GM23338 (cell line): ENCODE measurements at regions not wholly inside any gene's neighbourhood (a gene's known extent, or its start where the extent isn't known, plus 50 kb on each side); places are given as distances from the start of the nearest gene placed in this dataset.

ENCODE experiments used
- ATAC-seq: fragments of 200-7000 bp; cut with Tn5 transposase; 3 replicates; pipeline ENCODE4 v1.9.1; 2020
- DNase-seq: peaks from one replicate; pipeline ENCODE4 v3.0.0-alpha.2; 2015; ENCODE audit warnings: low spot score
- H2AFZ ChIP-seq: fragments of 200-600 bp; sonication (generic); 2 replicates; pipeline ENCODE4 v1.8.0; 2016; ENCODE audit warnings: antibody characterized with exemption, mild to moderate bottlenecking, moderate library complexity
- H3F3A ChIP-seq: fragments of 200-600 bp; sonication (generic); replicated peaks from 2 replicates; pipeline ENCODE4 v1.8.0; 2017; ENCODE audit warnings: antibody characterized with exemption, mixed run types, low read depth
- H3K27ac ChIP-seq: fragments of 200-600 bp; sonication (generic); 2 replicates; pipeline ENCODE4 v1.6.1; 2016; ENCODE audit warnings: low read depth
- H3K27me3 ChIP-seq: fragments of 200-600 bp; sonication (generic); 2 replicates; pipeline ENCODE4 v1.8.0; 2016; ENCODE audit warnings: mild to moderate bottlenecking, mixed run types, moderate library complexity; ENCODE audit not compliant: insufficient read depth
- H3K36me3 ChIP-seq: fragments of 200-600 bp; sonication (generic); 2 replicates; pipeline ENCODE4 v1.8.0; 2016; ENCODE audit warnings: mild to moderate bottlenecking; ENCODE audit not compliant: insufficient read depth
- H3K4me1 ChIP-seq: fragments of 200-600 bp; sonication (generic); 2 replicates; pipeline ENCODE4 v1.8.0; 2016; ENCODE audit warnings: mild to moderate bottlenecking, moderate library complexity; ENCODE audit not compliant: insufficient read depth
- H3K4me2 ChIP-seq: fragments of 200-600 bp; sonication (generic); 2 replicates; pipeline ENCODE4 v1.7.1; 2017; ENCODE audit warnings: mixed run types
- H3K4me3 ChIP-seq: fragments of 200-600 bp; sonication (generic); 2 replicates; pipeline ENCODE4 v1.6.1; 2016; ENCODE audit warnings: mixed run types
- H3K79me2 ChIP-seq: fragments of 200-600 bp; sonication (generic); replicated peaks from 2 replicates; pipeline ENCODE4 v1.8.0; 2017; ENCODE audit warnings: mild to moderate bottlenecking; ENCODE audit not compliant: insufficient read depth
- H3K9me2 ChIP-seq: fragments of 200-600 bp; sonication (generic); 2 replicates; pipeline ENCODE4 v1.8.0; 2017; ENCODE audit not compliant: insufficient read depth
- H4K20me1 ChIP-seq: fragments of 200-600 bp; sonication (generic); replicated peaks from 2 replicates; pipeline ENCODE4 v1.8.0; 2017; ENCODE audit warnings: mild to moderate bottlenecking; ENCODE audit not compliant: insufficient read depth
- H3K27ac Mint-ChIP-seq: 2 replicates; pipeline ENCODE4 v1.8.0; 2020; ENCODE audit warnings: inconsistent platforms, mild to moderate bottlenecking, moderate library complexity, mixed read lengths
- H3K27me3 Mint-ChIP-seq: 3 replicates; pipeline ENCODE4 v1.8.0; 2022; ENCODE audit warnings: low read depth, mild to moderate bottlenecking, moderate library complexity, mixed read lengths, inconsistent platforms; ENCODE audit not compliant: insufficient read depth, poor library complexity
- H3K36me3 Mint-ChIP-seq: 3 replicates; pipeline ENCODE4 v1.8.0; 2021; ENCODE audit warnings: low read depth, mild to moderate bottlenecking, inconsistent platforms, moderate library complexity, mixed read lengths
- H3K4me1 Mint-ChIP-seq: 3 replicates; pipeline ENCODE4 v1.8.0; 2020; ENCODE audit warnings: mild to moderate bottlenecking, inconsistent platforms, mixed read lengths
- H3K4me3 Mint-ChIP-seq: 3 replicates; pipeline ENCODE4 v1.8.0; 2021; ENCODE audit warnings: moderate library complexity, mild to moderate bottlenecking, inconsistent platforms, mixed read lengths
- H3K9me3 Mint-ChIP-seq: 3 replicates; pipeline ENCODE4 v1.8.0; 2020; ENCODE audit warnings: moderate library complexity, mild to moderate bottlenecking, inconsistent platforms, mixed read lengths
- CREB1 ChIP-seq: fragments of 250-450 bp; sonication (Bioruptor Pico); IDR thresholded peaks from 2 replicates; pipeline ENCODE4 v1.5.0; 2020; ENCODE audit warnings: low read depth, mild to moderate bottlenecking, moderate library complexity
- EZH2 ChIP-seq: fragments of 200-600 bp; sonication (generic); IDR thresholded peaks from one replicate; pipeline ENCODE4 v1.8.0; 2017; ENCODE audit warnings: antibody characterized with exemption, mild to moderate bottlenecking, low read depth; ENCODE audit not compliant: unreplicated experiment
- EZH2phosphoT487 ChIP-seq: fragments of 200-600 bp; sonication (generic); IDR thresholded peaks from one replicate; pipeline ENCODE4 v1.8.1; 2018; ENCODE audit warnings: antibody characterized with exemption; ENCODE audit not compliant: unreplicated experiment
- POLR2AphosphoS5 ChIP-seq: IDR thresholded peaks from 2 replicates; pipeline ENCODE4 v1.6.1; 2016; ENCODE audit warnings: antibody characterized with exemption, low read depth
- STAT1 ChIP-seq: IDR thresholded peaks from one replicate; pipeline ENCODE4 v1.6.1; 2016; ENCODE audit warnings: antibody characterized with exemption; ENCODE audit not compliant: unreplicated experiment
- ZNF331 ChIP-seq: fragments of 250-450 bp; sonication (Bioruptor Pico); IDR thresholded peaks from 2 replicates; pipeline ENCODE4 v1.5.0; 2020; ENCODE audit warnings: low read depth, mild to moderate bottlenecking, moderate library complexity
- TF ChIP-seq, protein P1 (sequence below): IDR thresholded peaks from 2 replicates; pipeline ENCODE4 v1.6.1; 2016; ENCODE audit warnings: antibody characterized with exemption
- TF ChIP-seq, protein P2 (sequence below): fragments of 250-450 bp; sonication (Bioruptor Pico); IDR thresholded peaks from 2 replicates; pipeline ENCODE4 v1.5.0; 2020; ENCODE audit warnings: mild to moderate bottlenecking, moderate library complexity
- TF ChIP-seq, protein P3 (sequence below), 2 experiments: fragments of 200-600 bp in 1 of 2; sonication (generic) in 1 of 2; conservative IDR thresholded peaks; 2 replicates each; pipeline versions ENCODE4 v1.5.1 to v1.6.1; 2016 to 2017; ENCODE audit warnings: antibody characterized with exemption in 2 of 2, low read depth in 2 of 2, mild to moderate bottlenecking in 2 of 2, moderate library complexity in 1 of 2

DNA sequence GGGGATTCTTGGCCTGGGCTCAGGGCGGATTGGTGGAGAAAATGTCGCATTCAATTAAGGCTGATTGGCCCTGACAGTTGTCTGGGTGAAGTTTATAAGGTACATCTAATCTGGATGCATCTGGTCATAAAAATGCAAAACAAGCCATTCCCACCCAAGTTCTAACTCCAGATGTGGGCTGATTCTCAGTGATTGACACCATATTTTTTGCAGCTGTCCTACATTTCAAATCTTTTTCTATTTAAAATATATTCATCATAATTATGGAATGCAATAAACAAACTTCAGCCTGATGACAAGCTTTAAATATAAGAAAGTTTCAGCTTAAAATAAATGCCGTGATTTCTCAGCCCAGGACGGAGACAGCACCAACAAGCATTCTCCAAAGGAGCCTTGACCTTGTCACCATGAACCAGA lies 146.4 kb upstream of the SMIM23 start (continued):
- TF ChIP-seq, protein P1, sequence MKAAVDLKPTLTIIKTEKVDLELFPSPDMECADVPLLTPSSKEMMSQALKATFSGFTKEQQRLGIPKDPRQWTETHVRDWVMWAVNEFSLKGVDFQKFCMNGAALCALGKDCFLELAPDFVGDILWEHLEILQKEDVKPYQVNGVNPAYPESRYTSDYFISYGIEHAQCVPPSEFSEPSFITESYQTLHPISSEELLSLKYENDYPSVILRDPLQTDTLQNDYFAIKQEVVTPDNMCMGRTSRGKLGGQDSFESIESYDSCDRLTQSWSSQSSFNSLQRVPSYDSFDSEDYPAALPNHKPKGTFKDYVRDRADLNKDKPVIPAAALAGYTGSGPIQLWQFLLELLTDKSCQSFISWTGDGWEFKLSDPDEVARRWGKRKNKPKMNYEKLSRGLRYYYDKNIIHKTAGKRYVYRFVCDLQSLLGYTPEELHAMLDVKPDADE, result no peak
- TF ChIP-seq, protein P2, sequence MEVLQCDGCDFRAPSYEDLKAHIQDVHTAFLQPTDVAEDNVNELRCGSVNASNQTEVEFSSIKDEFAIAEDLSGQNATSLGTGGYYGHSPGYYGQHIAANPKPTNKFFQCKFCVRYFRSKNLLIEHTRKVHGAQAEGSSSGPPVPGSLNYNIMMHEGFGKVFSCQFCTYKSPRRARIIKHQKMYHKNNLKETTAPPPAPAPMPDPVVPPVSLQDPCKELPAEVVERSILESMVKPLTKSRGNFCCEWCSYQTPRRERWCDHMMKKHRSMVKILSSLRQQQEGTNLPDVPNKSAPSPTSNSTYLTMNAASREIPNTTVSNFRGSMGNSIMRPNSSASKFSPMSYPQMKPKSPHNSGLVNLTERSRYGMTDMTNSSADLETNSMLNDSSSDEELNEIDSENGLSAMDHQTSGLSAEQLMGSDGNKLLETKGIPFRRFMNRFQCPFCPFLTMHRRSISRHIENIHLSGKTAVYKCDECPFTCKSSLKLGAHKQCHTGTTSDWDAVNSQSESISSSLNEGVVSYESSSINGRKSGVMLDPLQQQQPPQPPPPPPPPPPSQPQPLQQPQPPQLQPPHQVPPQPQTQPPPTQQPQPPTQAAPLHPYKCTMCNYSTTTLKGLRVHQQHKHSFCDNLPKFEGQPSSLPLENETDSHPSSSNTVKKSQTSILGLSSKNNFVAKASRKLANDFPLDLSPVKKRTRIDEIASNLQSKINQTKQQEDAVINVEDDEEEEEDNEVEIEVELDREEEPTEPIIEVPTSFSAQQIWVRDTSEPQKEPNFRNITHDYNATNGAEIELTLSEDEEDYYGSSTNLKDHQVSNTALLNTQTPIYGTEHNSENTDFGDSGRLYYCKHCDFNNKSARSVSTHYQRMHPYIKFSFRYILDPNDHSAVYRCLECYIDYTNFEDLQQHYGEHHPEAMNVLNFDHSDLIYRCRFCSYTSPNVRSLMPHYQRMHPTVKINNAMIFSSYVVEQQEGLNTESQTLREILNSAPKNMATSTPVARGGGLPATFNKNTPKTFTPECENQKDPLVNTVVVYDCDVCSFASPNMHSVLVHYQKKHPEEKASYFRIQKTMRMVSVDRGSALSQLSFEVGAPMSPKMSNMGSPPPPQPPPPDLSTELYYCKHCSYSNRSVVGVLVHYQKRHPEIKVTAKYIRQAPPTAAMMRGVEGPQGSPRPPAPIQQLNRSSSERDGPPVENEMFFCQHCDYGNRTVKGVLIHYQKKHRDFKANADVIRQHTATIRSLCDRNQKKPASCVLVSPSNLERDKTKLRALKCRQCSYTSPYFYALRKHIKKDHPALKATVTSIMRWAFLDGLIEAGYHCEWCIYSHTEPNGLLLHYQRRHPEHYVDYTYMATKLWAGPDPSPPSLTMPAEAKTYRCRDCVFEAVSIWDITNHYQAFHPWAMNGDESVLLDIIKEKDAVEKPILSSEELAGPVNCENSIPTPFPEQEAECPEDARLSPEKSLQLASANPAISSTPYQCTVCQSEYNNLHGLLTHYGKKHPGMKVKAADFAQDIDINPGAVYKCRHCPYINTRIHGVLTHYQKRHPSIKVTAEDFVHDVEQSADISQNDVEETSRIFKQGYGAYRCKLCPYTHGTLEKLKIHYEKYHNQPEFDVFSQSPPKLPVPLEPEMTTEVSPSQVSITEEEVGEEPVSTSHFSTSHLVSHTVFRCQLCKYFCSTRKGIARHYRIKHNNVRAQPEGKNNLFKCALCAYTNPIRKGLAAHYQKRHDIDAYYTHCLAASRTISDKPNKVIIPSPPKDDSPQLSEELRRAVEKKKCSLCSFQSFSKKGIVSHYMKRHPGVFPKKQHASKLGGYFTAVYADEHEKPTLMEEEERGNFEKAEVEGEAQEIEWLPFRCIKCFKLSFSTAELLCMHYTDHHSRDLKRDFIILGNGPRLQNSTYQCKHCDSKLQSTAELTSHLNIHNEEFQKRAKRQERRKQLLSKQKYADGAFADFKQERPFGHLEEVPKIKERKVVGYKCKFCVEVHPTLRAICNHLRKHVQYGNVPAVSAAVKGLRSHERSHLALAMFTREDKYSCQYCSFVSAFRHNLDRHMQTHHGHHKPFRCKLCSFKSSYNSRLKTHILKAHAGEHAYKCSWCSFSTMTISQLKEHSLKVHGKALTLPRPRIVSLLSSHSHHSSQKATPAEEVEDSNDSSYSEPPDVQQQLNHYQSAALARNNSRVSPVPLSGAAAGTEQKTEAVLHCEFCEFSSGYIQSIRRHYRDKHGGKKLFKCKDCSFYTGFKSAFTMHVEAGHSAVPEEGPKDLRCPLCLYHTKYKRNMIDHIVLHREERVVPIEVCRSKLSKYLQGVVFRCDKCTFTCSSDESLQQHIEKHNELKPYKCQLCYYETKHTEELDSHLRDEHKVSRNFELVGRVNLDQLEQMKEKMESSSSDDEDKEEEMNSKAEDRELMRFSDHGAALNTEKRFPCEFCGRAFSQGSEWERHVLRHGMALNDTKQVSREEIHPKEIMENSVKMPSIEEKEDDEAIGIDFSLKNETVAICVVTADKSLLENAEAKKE (CRISPR knock-in tag), result no peak

DNA sequence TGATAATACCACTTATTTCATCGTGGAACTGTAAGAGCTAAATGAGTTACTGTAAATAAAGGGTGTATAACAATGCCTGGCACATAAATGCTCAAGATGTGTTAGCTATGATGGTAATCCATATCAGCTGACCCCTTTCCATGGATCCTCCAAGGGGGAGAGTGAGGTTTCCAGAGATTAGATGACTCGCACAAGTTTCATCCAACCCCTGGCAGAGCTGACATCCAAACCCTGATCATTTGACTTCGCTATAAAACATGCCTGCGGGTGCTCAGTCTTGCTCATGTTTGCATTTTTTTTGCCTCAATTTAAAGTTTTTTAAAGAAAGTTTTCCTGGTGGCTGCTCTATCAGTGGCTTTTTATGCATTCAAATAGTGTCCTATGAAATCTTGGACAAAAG lies 145.7 kb upstream of the SMIM23 start:
- H3K27me3 ChIP-seq, result no peaks in the 10 kb centered on the region
- no peaks in the 10 kb centered on the region for H3K9me2 ChIP-seq
- H3K4me1 Mint-ChIP-seq, result peaks cover 8% of the 10 kb centered on the region
- H4K20me1 ChIP-seq, result no peaks in the 10 kb centered on the region
- H3K4me2 ChIP-seq, result no peak overlapping the region
- H3K79me2 ChIP-seq, result no peaks in the 10 kb centered on the region
- H3K27me3 Mint-ChIP-seq, result peaks cover 12% of the 10 kb centered on the region
- H3K9me3 Mint-ChIP-seq, result no peaks in the 10 kb centered on the region
- H3K27ac ChIP-seq, result no peak overlapping the region
- no peak overlapping the region for H2AFZ ChIP-seq
- H3K4me3 ChIP-seq, result no peak overlapping the region
- H3K27ac Mint-ChIP-seq, result no peak overlapping the region
- DNase-seq (no peak), ATAC-seq (no peak)
- no peaks in the 10 kb centered on the region for H3K36me3 Mint-ChIP-seq
- H3K4me3 Mint-ChIP-seq, result no peak overlapping the region
- peaks cover 12% of the 10 kb centered on the region for H3K4me1 ChIP-seq
- no peaks in the 10 kb centered on the region for H3F3A ChIP-seq
- H3K36me3 ChIP-seq, result no peaks in the 10 kb centered on the region
- TF ChIP-seq, protein P3, sequence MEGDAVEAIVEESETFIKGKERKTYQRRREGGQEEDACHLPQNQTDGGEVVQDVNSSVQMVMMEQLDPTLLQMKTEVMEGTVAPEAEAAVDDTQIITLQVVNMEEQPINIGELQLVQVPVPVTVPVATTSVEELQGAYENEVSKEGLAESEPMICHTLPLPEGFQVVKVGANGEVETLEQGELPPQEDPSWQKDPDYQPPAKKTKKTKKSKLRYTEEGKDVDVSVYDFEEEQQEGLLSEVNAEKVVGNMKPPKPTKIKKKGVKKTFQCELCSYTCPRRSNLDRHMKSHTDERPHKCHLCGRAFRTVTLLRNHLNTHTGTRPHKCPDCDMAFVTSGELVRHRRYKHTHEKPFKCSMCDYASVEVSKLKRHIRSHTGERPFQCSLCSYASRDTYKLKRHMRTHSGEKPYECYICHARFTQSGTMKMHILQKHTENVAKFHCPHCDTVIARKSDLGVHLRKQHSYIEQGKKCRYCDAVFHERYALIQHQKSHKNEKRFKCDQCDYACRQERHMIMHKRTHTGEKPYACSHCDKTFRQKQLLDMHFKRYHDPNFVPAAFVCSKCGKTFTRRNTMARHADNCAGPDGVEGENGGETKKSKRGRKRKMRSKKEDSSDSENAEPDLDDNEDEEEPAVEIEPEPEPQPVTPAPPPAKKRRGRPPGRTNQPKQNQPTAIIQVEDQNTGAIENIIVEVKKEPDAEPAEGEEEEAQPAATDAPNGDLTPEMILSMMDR (conservative IDR thresholded peaks at IDR 0.05; ENCODE audit: low read depth in 2 of 2), result no peak
- TF ChIP-seq EZH2phosphoT487, result no peak
- TF ChIP-seq CREB1, result no peak
- no peak for TF ChIP-seq POLR2AphosphoS5
- TF ChIP-seq, protein P1, result no peak
- TF ChIP-seq EZH2, result no peak
- TF ChIP-seq STAT1, result no peak
- no peak for TF ChIP-seq ZNF331 (CRISPR knock-in tag)
